ENCODE measurements at regions not wholly inside any gene's neighbourhood (a gene's known extent, or its start where the extent isn't known, plus 50 kb on each side); places are given as distances from the start of the nearest gene placed in this dataset.

DNA sequence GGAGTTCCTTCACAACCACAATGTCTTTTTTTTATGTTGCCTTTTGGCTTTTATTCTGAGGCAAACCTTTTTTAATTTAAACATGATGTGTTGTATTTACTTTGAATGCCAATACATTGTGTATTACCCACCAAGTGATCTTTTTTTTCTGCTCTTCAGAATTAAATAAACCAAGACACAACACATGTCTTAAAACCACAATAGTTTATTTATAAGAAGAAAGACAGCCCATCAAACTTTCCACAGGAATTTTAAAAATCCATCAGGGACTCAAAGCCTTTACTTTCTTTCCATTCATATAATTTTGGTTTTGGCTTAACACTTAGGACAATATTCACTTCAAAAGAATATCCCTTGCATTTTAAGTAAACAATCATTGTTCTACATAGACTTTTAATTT, 321.8 kb upstream of the MEF2C start:
- no peak overlapping the region for H3K9ac ChIP-seq (replicated peaks; ENCODE audit: extremely low read depth, insufficient read depth, low read length)
- no peaks in the 10 kb centered on the region for H3K4me1 ChIP-seq (ENCODE audit: control insufficient read depth, extremely low read depth, insufficient read depth, low read length)
- BruUV-seq (replicated peaks), result no TSS peak
- no peak overlapping the region for H3K4me2 ChIP-seq (ENCODE audit: insufficient read depth, low read length)
- ChIA-PET POLR2A (no interaction called here), CTCF (no interaction called here)
- H3K27ac ChIP-seq (ENCODE audit: insufficient read depth, low read depth, low read length), result no peak overlapping the region
- dilution Hi-C loops (cut with MboI; ENCODE audit: extremely low pct_ligation_motif_present, low sequenced_read_pairs) (no loop called here), intact Hi-C loops (cut with micrococcal nuclease) (no loop called here)
- no peaks in the 10 kb centered on the region for H3K79me2 ChIP-seq (ENCODE audit: control insufficient read depth, insufficient read depth, low read length)
- FAIRE-seq (no peak), DNase-seq (ENCODE audit: low read depth, low spot score) (no peak)
- H4K20me1 ChIP-seq (replicated peaks; ENCODE audit: control insufficient read depth, extremely low read depth, insufficient read depth, low read length), result no peaks in the 10 kb centered on the region
- no peaks in the 10 kb centered on the region for H3K9me1 ChIP-seq (replicated peaks; ENCODE audit: control insufficient read depth, extremely low read depth, insufficient read depth, low read length)
- no peaks in the 10 kb centered on the region for H3K27me3 ChIP-seq (ENCODE audit: control insufficient read depth in 2 of 2, insufficient read depth in 2 of 2, low read length in 2 of 2)
- no peak overlapping the region for H3K4me3 ChIP-seq (replicated peaks in 1 of 3; ENCODE audit: insufficient read depth in 1 of 3, low read depth in 1 of 3, low read length in 3 of 3)
- H2AFZ ChIP-seq (ENCODE audit: low read depth, low read length), result no peak overlapping the region
- H3K9me3 ChIP-seq (replicated peaks; ENCODE audit: control insufficient read depth, insufficient read depth, low read length), result no peaks in the 10 kb centered on the region
- TF ChIP-seq, protein P1, sequence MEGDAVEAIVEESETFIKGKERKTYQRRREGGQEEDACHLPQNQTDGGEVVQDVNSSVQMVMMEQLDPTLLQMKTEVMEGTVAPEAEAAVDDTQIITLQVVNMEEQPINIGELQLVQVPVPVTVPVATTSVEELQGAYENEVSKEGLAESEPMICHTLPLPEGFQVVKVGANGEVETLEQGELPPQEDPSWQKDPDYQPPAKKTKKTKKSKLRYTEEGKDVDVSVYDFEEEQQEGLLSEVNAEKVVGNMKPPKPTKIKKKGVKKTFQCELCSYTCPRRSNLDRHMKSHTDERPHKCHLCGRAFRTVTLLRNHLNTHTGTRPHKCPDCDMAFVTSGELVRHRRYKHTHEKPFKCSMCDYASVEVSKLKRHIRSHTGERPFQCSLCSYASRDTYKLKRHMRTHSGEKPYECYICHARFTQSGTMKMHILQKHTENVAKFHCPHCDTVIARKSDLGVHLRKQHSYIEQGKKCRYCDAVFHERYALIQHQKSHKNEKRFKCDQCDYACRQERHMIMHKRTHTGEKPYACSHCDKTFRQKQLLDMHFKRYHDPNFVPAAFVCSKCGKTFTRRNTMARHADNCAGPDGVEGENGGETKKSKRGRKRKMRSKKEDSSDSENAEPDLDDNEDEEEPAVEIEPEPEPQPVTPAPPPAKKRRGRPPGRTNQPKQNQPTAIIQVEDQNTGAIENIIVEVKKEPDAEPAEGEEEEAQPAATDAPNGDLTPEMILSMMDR (IDR thresholded peaks at IDR 0.05; ENCODE audit: extremely low read depth in 1 of 2, insufficient read depth in 1 of 2, low read depth in 1 of 2, low read length in 2 of 2), result no peak
- TF ChIP-seq FOS (IDR thresholded peaks at IDR 0.05; ENCODE audit: borderline replicate concordance, insufficient read depth, low read length) (no peak), POLR2AphosphoS5 (IDR thresholded peaks at IDR 0.05; ENCODE audit: insufficient read depth, low read depth, low read length) (no peak), EZH2 (IDR thresholded peaks at IDR 0.05; ENCODE audit: borderline replicate concordance, low read depth, low read length, severe bottlenecking) (no peak), GATA2 (IDR thresholded peaks at IDR 0.05; ENCODE audit: insufficient read depth, insufficient read length, low read depth, low read length) (no peak), MYC (IDR thresholded peaks at IDR 0.05; ENCODE audit: low read depth, low read length) (no peak), POLR2A (IDR thresholded peaks at IDR 0.05; ENCODE audit: low read depth, low read length) (no peak), JUN (IDR thresholded peaks at IDR 0.05; ENCODE audit: borderline replicate concordance, insufficient read depth, insufficient read length, low read depth) (no peak)
- TF ChIP-seq, protein P2, sequence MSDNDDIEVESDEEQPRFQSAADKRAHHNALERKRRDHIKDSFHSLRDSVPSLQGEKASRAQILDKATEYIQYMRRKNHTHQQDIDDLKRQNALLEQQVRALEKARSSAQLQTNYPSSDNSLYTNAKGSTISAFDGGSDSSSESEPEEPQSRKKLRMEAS (IDR thresholded peaks at IDR 0.05; ENCODE audit: insufficient read depth, insufficient read length), result no peak
- H3K36me3 ChIP-seq (ENCODE audit: control insufficient read depth in 2 of 2, extremely low read depth in 1 of 2, insufficient read depth in 2 of 2, low read length in 2 of 2), result no peaks in the 10 kb centered on the region

Data from endothelial cell of umbilical vein (primary cell).